GM19467 (cell line): ENCODE measurements at regions not wholly inside any gene's neighbourhood (a gene's known extent, or its start where the extent isn't known, plus 50 kb on each side); places are given as distances from the start of the nearest gene placed in this dataset.

Source experiments
- ATAC-seq: cut with Tn5 transposase; IDR thresholded peaks from one replicate; pipeline ENCODE4 v1.9.1; 2021; ENCODE audit warnings: mild to moderate bottlenecking, moderate library complexity; ENCODE audit not compliant: unreplicated experiment

DNA sequence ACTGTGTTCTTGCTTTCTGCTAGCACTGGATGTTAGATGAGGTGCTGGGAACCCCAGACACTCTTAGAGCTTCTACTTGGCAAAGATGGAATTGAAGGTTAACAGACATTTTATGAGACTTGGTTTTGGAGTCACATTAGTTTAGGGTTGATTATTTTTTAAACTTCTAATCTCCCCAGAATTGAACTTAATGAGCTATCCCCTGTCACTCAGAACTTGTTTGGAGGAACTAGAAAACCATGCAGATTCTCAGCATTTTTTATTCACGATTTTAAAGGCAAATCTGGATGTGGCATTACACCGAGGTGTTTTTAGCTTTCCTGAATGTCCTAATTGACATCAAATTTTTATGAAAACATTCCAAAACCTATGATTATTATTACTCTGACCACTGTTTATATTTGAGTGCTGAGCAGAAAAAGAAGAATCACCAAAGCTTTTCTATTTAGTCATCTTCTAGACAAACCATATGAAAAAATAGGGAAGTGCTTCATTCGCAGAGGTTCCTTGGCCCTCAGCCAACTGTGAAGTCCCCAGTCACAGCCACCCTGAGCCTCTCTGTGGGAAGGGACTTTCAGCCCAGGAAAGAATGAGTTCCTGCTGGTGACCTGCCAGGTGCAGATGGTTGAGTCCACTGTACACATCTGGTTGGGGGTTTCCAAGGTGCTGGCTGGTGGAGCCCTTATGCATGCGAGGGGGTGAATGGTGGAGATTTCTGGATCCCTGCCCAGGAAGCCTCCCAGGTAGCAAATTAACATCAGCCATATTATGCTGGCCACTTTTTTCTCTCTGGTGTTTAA, 196.0 kb upstream of the TOPAZ1 start:
- peak; percentile 82 for ATAC-seq

DNA sequence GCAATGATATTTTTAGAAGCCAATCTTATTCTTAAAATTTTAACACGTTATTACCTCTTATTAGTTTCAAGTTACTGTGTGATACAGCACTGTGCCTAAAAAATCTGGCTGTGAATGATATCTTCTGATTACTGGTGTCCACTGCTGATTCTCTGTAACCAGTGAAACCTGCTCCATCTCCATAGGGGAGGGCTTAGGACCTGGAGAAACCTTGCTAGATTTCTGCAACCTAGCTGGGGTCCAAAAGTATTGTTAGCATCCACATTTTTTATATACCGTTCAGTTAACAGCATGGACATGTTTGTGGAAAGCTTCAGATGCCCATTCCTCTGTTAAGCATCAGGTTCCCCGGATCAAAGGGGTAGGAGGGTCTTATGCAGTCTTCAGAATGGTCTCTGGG, 193.9 kb upstream of the TOPAZ1 start:
- no peak for ATAC-seq

DNA sequence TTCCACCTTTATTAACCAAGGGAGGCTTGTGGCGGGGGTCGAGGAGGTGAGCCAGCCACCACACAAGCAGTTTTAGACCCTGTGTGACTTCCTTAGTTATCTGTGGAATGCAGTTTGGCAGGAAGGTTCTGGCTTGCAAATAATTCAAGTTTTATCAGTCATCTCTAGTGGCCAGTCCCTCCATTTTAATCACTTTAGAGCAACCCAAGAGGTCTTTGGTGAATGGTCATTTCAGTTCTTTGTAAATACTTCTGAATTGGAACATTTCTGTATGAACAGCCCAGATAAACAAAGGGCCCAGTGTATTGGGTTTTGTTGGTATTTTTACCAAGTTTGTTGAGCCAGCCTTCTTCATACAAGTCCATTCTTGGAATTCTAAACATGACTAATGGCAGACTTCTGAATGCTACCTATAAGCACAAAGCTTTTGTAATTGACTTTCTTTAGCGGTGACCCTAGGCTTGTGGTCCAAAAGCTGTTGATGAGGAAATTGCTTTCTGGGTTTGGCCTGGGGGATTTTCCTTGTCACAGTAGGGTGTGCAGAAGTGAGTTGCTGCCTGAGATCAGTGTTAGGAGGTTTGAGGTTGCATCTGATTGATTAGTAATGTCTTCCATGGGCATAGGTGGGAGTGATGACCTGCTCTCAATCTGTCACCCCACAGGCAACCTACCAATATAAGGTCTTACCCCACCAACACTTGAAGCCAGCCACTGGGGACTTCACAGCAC, 193.3 kb upstream of the TOPAZ1 start:
- ATAC-seq: no peak

DNA sequence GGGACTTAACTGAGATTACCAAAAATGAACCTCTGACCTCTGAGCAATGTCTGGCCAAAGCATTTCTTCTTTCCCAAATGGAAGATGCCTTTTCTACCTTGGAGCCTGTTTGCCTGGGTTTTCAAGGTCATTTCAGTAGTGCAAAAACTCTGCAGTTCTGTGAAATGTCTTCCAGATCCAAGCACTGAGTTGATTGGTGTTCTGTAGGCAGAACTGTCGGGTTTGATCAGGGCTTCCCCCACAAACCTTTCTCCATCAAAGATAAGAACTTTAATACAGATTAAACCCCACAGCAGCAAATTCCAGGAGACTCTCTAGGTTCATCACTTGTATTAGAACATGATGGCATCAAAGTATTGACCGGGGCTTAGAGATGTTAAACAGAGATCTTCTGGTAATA, 192.7 kb upstream of the TOPAZ1 start:
- ATAC-seq: no peak

DNA sequence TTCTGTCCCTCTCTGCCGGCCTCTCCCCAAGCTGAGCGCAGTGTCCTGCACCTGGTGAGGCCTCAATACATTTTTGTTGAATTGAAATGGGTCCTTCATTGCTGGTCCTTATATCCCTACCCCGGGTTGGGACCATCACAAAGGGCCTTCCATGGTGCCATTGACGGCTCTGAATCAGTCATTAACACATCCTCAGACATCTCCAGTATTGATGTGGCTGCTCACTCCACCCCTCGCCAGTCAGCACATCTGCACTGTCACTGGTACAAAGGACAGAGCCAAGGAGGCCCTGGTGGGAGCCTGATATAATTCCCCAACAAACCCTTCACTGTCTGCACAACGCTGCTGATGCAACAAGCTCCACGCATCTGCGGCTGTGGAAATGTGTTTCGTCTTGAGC, 191.6 kb upstream of the TOPAZ1 start:
- no peak for ATAC-seq

DNA sequence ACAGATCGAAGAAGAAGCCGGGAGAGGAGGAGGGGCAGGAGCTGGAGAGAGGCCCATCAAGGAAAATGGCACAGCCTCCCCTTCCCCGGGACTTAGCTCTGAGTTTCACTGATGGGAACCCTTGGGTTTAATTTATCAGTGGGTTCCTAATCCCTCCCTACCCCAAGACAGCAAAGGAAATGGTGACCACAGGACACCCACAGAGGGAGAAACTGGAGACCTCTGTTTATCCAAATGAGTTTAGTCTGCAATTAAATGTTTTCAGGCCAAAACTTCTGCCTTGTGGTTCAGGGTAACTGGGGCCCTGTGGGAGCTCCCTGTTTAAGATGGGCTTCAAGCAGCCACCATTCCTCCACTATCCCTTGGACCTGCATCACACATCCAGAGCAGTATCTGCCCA, 190.8 kb upstream of the TOPAZ1 start:
- ATAC-seq: no peak

DNA sequence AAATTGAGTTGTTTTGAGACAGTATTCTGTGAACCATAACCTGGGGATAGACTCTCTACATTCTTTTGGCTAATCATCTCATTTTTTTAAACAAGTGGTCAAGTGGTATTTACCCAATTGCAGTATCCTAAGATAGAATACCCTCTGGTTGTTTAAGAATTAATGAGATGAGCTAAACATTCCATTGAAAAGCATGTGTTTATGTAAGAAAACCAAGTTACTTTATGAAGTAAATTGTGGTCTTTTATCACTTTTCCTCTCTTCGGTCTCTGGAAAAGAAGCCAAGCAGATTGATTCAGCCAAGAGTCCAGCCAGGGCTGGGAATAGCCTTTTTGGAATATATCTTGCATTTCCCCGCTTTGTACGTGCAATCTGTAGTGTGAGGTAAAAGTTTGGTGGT, 185.7 kb upstream of the TOPAZ1 start:
- ATAC-seq: no peak

DNA sequence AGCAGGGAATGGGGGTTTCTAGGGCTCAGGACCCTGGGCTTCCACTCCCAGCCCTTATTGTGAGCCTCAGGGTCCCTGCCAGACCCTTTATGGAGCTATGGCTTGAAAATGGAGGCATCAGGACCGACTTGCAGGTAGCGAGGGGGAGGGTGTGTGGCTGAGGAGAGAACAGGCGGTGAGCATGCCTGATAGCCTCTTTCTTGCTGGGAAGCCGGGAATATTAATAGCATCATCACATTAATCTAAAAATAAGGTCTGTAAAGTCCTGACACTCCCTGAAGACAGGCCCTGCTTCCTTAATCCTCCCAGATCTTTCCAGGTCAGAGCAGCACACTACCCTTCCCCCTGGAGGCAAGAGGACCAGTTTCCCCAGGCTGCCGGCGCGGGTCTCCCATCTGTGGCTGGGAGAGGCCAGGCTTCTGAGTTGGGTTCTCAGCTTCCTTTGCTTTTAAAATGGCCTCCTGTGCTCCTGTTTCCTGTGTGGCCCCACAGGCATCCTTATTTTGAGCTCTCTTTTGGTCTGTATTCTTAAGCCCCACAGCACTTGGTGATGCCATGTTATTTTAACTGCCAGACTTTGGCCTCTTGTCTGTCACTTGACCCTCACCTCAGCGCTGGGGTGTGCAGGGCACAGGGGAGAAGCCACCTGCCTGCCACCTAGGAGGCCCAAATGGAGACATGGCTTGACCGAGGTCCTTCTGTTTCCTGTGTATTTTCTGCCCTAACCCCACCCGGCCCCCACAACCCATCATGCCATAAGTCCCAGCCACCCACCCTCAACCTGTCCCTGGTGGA, 185.0 kb upstream of the TOPAZ1 start:
- no peak for ATAC-seq

DNA sequence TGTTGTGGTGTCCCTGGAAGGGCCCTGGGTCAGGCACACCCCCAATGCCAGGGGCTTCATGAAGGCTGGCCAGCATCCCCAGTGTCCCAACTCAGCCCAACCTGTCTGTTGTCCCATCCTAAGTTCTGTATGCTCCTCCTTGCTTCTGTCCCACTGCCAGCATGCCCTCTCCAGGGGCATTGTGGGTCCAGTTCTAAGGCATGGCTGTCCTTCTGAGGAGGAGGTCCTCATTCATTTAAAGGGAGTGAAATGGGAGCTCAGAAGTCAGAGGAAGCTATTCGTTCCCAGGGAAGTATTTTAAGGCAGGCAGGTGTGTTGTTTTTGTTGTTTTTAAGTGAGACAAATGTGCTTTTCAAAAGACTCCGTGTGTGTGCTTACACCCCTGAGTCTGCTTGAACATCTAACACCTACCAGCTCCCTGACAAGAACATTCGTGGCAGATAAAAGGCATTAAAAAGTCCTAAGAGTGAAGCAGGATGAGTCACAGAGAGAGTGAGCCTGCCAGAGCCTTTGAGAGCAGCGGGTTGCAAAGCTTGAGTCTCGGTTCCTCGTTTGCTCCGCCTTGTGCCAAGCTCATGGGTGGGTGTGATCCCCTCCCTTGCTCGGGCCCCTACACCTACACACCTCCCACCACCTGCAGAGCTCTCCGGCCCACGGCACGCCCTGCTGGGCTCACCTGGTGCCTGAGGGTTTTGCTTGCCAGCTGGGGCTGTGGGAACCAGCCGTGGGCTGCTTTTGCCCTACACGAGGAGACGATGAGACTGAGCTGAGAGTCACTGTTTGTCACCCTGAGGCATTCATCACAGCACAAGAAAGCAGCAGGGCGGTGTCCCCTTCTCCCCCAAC, 183.4 kb upstream of the TOPAZ1 start:
- ATAC-seq: peak; percentile 81

DNA sequence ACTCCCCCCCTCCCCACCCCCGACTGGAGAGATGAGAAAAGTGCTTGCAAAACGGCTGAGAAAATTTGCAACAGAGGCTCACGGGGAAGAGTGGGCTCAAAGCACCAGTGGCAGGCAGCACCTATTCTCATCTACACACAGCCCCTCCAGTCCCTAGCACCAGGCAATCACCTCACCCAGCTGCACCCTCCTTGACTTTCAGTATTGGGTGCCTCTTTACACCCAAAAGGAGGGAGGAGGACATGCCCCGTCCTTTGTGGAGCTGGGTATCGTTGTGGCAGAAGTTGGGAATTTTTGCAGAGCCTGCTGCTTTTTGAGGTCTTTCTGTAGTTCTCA, 182.8 kb upstream of the TOPAZ1 start:
- no peak for ATAC-seq

DNA sequence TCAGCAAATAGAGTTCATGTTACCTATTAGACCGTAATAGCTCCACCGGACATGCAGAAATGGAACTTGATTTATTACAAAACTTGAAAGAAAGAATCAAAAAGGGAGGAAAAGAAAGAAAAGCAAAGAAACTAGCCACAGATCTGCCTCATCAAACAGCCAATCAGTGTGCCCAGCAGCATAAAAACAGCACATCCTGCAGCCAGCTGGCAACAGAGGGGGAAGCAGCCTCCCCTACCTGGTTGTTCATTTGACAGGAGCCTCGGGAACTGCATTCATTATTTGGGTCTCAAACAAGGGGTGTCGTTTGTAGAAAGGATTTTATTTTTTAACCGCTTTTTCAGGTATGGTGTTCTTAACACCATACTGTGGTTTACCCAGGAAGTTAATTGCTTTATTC, 181.5 kb upstream of the TOPAZ1 start:
- ATAC-seq: no peak

DNA sequence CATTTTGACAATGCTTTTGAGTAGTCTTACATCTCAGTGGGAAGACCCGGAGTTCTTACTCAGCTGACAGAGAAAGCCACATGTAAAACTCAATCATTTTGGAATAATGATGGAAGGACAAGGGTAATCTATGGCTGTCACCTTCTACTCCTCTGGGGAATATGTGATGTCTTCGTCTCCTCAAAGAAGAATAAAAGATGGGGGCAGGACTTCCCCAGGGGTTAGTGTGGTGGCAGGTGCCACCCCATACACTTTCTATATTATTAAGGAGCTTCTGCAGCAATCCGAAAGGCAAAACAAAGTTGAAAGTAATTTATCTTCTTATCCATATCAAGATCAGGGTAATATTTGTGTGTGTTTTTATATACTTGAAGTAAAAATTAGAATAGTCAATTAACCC, 180.4 kb upstream of the TOPAZ1 start:
- ATAC-seq: no peak

DNA sequence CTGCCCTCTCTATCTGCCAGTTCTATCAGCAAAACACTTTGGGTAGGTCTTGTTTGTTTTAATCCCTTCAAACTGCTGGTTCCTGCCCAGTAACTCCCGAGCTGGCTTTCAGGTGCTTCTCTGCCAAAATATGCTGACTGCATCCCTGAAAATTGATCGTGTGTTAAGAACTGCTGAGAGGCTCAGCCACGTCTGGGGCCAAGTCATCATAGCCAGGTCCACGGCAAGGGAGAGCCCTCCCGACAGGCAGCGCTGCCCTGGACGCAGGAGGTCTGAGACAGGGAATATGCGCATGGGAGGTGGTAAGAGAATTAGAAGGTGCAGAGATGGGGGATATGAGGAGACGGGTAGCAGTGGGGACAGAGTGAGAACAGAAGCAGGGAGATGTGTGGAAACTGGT, 179.7 kb upstream of the TOPAZ1 start:
- no peak for ATAC-seq

DNA sequence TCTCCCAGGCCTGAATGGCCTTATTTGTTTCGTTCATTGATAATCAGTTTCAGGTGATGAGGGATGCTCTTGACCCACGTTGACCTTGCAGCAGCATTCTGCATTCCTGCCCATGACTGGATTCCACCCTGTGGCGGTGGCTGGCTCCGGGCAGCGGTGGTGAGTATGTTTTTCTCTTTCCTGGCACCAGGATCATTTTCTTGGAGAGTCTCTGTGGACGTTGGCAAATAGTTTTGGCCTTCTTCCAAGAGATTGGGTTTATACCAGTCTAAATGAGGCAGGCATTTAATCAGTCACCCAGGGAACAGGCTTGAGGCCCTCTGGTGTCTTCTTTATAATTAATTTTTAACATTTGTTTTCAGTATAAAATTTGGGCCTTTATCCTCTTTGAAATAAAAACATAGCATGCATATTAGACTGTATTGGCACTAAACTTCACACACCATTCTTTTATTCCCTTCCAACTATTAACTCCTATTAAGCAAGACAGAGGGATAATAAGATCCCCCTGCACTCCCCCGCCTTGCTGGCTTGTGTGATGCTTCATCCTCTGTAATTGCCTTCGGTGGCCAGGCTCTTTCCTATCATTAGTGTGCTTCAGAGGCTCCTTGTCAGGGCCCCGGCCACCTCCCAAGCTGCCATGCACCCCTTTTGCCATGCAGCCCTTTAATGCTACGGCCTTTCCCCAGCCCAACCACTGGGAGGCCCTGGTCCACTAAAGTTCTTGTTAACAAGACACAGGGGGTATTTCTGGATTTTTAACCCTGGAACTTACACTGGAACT, 176.2 kb upstream of the TOPAZ1 start:
- no peak for ATAC-seq

DNA sequence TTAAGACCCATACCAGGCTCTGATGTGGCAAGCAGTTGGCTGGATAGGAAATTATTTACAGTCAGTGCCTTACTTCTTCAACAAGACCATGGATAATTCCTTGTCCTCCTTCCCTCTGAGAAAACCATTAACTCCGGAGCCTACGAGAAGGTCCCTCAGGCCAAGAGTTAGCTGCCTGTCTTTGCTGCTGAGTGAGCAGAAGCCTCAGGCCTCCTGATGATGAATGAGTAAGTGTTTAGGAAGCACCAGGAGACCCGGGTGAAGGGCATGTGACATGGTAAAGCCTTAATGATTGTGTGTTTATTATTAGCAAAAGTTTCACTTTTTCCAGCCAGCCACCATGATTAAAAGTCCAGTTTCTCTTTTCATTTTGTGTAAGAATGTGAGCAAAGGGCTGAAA, 174.9 kb upstream of the TOPAZ1 start:
- ATAC-seq: no peak

DNA sequence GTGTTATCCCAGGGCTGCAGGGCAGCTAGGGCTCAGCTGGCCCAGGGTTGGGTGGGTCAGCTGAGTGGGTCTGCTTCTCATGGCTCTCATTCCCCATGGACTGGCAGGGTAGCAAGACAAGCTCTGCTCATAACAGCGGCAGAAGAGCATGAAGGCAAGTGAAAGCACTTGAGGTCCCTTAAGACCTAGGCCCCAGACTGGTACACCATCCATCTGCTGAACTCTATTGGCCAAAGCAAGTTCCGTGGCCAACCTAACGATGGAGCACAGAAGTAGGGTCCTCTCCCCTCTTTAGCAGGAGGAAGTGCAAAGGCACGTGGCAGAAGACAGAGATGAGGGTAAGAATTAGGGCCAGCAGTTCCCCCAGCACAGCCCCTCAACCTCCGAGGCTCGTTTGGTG, 174.3 kb upstream of the TOPAZ1 start:
- no peak for ATAC-seq

DNA sequence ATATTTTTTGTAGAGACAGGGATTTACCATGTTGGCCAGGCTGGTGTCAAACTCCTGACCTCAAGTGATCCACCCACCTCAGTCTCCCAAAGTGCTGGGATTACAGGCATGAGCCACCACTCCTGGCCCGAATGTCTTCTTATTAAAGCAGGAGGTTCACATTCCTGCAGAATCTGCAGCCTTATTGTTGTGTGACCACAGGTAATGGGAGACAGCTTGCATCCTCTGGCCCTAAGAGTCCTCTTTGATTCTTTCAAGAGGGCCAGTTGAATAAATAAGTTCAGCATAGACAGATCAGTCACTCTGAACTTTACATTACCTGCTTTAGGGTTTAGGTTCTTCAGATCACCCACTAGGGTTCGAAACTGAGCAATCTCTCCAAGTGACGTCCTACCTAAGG, 172.9 kb upstream of the TOPAZ1 start:
- ATAC-seq: no peak

DNA sequence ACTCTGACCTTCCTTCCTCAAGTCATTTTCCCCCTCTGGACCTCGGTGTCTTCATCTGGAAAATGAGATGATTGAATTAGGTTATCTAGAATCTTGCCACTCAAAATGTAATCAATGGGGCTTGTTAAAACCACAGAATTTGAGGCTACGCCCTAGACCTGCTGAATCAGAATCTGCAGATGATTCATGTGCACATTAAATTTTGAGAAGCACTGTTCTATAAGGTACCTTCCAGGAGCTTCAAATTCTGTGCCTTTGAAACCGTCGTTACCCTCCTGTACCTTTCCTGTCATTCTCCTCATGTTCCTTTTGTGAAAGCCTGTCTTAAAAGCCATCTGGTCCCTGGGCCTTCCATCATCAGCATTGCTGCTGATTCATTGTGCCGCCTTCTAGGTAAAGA, 172.4 kb upstream of the TOPAZ1 start:
- no peak for ATAC-seq

DNA sequence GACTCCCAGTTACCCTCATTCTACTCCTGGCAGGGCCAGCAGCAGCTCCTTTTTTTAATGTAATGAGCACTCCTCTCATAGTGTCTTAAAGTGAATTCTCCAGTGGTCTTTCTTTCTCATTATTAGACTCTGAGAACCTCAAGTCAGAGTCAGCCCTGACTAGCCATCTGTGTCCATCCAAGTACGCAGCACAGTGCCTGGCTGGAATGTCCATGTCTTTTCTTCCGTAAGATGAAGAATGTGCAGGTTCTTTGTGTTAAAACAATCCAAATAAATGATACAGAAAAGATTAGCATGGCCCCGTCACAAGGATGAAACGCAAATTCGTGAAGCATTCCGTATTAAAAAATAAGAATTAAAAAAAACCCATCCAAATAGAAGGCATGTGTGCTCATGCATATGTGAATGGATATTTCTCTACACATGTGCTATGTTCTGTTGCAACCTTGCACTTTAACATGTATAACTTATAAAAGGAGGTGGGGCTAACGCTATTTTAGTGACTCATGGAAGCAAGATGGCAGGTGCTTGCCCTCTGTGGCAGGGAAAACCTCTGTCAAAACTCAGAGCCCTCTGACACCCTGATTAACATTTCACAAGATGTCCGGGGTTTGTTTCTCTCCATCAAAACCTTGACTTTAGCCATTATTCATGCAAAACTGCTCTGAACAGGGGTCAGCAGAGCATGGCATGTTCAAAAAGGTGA, 170.7 kb upstream of the TOPAZ1 start:
- ATAC-seq: no peak
